HFFc6 (cell line): ENCODE measurements at regions not wholly inside any gene's neighbourhood (a gene's known extent, or its start where the extent isn't known, plus 50 kb on each side); places are given as distances from the start of the nearest gene placed in this dataset.
A peak's percentile ranks its signal among the peaks of the same experiment; 100 is the strongest.

Source experiments
- DNase-seq: peaks from one replicate; pipeline ENCODE4 v3.0.0-alpha.2; 2018
- H3K27ac Mint-ChIP-seq: 2 replicates; pipeline ENCODE4 v1.8.0; 2020; ENCODE audit warnings: mild to moderate bottlenecking, mixed read lengths
- H3K27me3 Mint-ChIP-seq: 2 replicates; pipeline ENCODE4 v1.8.0; 2021; ENCODE audit warnings: mild to moderate bottlenecking, moderate library complexity, mixed read lengths; ENCODE audit not compliant: insufficient read depth
- H3K36me3 Mint-ChIP-seq: 2 replicates; pipeline ENCODE4 v1.8.0; 2021; ENCODE audit warnings: low read depth, mixed read lengths
- H3K4me1 Mint-ChIP-seq: 2 replicates; pipeline ENCODE4 v1.8.0; 2020; ENCODE audit warnings: low read depth, mixed read lengths
- H3K4me3 Mint-ChIP-seq: 2 replicates; pipeline ENCODE4 v1.8.0; 2020; ENCODE audit warnings: mild to moderate bottlenecking, moderate library complexity, mixed read lengths
- H3K9me3 Mint-ChIP-seq: 2 replicates; pipeline ENCODE4 v1.8.0; 2020; ENCODE audit warnings: mild to moderate bottlenecking, mixed read lengths
- CTCF ChIP-seq: fragments of 200-600 bp; sonication (generic); IDR thresholded peaks from 2 replicates; pipeline ENCODE4 v1.5.0; 2021; ENCODE audit warnings: antibody characterized with exemption, mild to moderate bottlenecking

GRCh38 chr2:150762571-150762970 is 275.1 kb upstream of the RND3 start:
- no peak overlapping the region for H3K4me3 Mint-ChIP-seq
- TF ChIP-seq CTCF = no peak
- no peaks in the 10 kb centered on the region for H3K9me3 Mint-ChIP-seq
- no peaks in the 10 kb centered on the region for H3K27me3 Mint-ChIP-seq
- H3K27ac Mint-ChIP-seq = no peak overlapping the region
- no peaks in the 10 kb centered on the region for H3K36me3 Mint-ChIP-seq
- DNase-seq = no peak
- no peaks in the 10 kb centered on the region for H3K4me1 Mint-ChIP-seq

- H3K27me3 Mint-ChIP-seq = no peaks in the 10 kb centered on the region
- no peak for DNase-seq
- H3K9me3 Mint-ChIP-seq = no peaks in the 10 kb centered on the region
- no peak overlapping the region for H3K27ac Mint-ChIP-seq
- no peaks in the 10 kb centered on the region for H3K36me3 Mint-ChIP-seq
- TF ChIP-seq CTCF = no peak
- no peaks in the 10 kb centered on the region for H3K4me1 Mint-ChIP-seq
- H3K4me3 Mint-ChIP-seq = no peak overlapping the region
These were observed 272.1 kb upstream of the RND3 start for GRCh38 chr2:150759531-150759930.

- Mint-ChIP-seq H3K9me3 (no peaks in the 10 kb centered on the region), H3K4me1 (no peaks in the 10 kb centered on the region), H3K4me3 (no peak overlapping the region), H3K27ac (no peak overlapping the region), H3K36me3 (no peaks in the 10 kb centered on the region), H3K27me3 (no peaks in the 10 kb centered on the region)
- no peak for TF ChIP-seq CTCF
- no peak for DNase-seq
These were observed 271.6 kb upstream of the RND3 start for GRCh38 chr2:150759106-150759505.

- TF ChIP-seq CTCF = no peak
- H3K4me3 Mint-ChIP-seq = no peak overlapping the region
- no peak overlapping the region for H3K27ac Mint-ChIP-seq
- H3K27me3 Mint-ChIP-seq = no peaks in the 10 kb centered on the region; the same call in 1 of the 2 replicates
- no peaks in the 10 kb centered on the region for H3K36me3 Mint-ChIP-seq
- DNase-seq = no peak
- H3K9me3 Mint-ChIP-seq = no peaks in the 10 kb centered on the region
- H3K4me1 Mint-ChIP-seq = no peaks in the 10 kb centered on the region
These were observed 264.8 kb upstream of the RND3 start for GRCh38 chr2:150752229-150752628.

GRCh38 chr2:150750720-150751119 is 263.3 kb upstream of the RND3 start:
- Mint-ChIP-seq H3K4me3 (no peak overlapping the region), H3K4me1 (no peaks in the 10 kb centered on the region), H3K36me3 (no peaks in the 10 kb centered on the region), H3K9me3 (no peaks in the 10 kb centered on the region), H3K27me3 (no peaks in the 10 kb centered on the region; the same call in 1 of the 2 replicates), H3K27ac (no peak overlapping the region)
- no peak for DNase-seq
- TF ChIP-seq CTCF = no peak

GRCh38 chr2:150742094-150742493 is 254.6 kb upstream of the RND3 start:
- no peaks in the 10 kb centered on the region for H3K9me3 Mint-ChIP-seq
- H3K36me3 Mint-ChIP-seq = no peaks in the 10 kb centered on the region
- peak overlapping the region; percentile 44; the same call in 1 of the 2 replicates for H3K4me3 Mint-ChIP-seq
- peaks cover 1% of the 10 kb centered on the region; the same call in 1 of the 2 replicates for H3K27me3 Mint-ChIP-seq
- DNase-seq = no peak
- TF ChIP-seq CTCF = no peak
- no peak overlapping the region for H3K27ac Mint-ChIP-seq
- peaks cover 9% of the 10 kb centered on the region; the same call in 1 of the 2 replicates for H3K4me1 Mint-ChIP-seq
